ENCODE measurements at regions not wholly inside any gene's neighbourhood (a gene's known extent, or its start where the extent isn't known, plus 50 kb on each side); places are given as distances from the start of the nearest gene placed in this dataset.
"Not testable (repeated sequence)": the region's sequence is repeated elsewhere in the genome, so short reads cannot be mapped to it uniquely, and the experiment has no call there.

- not testable (repeated sequence) for TF ChIP-seq YEATS4 (CRISPR knock-in tag; IDR thresholded peaks at IDR 0.05; ENCODE audit: borderline replicate concordance); RELA (CRISPR knock-in tag; IDR thresholded peaks at IDR 0.05); ZSCAN22 (CRISPR knock-in tag; IDR thresholded peaks at IDR 0.05); NR3C1 (CRISPR knock-in tag; IDR thresholded peaks at IDR 0.05); CREB1 (IDR thresholded peaks at IDR 0.05)
- TF ChIP-seq, protein P1, sequence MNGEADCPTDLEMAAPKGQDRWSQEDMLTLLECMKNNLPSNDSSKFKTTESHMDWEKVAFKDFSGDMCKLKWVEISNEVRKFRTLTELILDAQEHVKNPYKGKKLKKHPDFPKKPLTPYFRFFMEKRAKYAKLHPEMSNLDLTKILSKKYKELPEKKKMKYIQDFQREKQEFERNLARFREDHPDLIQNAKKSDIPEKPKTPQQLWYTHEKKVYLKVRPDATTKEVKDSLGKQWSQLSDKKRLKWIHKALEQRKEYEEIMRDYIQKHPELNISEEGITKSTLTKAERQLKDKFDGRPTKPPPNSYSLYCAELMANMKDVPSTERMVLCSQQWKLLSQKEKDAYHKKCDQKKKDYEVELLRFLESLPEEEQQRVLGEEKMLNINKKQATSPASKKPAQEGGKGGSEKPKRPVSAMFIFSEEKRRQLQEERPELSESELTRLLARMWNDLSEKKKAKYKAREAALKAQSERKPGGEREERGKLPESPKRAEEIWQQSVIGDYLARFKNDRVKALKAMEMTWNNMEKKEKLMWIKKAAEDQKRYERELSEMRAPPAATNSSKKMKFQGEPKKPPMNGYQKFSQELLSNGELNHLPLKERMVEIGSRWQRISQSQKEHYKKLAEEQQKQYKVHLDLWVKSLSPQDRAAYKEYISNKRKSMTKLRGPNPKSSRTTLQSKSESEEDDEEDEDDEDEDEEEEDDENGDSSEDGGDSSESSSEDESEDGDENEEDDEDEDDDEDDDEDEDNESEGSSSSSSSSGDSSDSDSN (CRISPR knock-in tag; IDR thresholded peaks at IDR 0.05), result not testable (repeated sequence)
- TF ChIP-seq, protein P2, sequence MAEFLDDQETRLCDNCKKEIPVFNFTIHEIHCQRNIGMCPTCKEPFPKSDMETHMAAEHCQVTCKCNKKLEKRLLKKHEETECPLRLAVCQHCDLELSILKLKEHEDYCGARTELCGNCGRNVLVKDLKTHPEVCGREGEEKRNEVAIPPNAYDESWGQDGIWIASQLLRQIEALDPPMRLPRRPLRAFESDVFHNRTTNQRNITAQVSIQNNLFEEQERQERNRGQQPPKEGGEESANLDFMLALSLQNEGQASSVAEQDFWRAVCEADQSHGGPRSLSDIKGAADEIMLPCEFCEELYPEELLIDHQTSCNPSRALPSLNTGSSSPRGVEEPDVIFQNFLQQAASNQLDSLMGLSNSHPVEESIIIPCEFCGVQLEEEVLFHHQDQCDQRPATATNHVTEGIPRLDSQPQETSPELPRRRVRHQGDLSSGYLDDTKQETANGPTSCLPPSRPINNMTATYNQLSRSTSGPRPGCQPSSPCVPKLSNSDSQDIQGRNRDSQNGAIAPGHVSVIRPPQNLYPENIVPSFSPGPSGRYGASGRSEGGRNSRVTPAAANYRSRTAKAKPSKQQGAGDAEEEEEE (CRISPR knock-in tag; IDR thresholded peaks at IDR 0.05; ENCODE audit: borderline replicate concordance), result not testable (repeated sequence)
- peak; percentile 32; the same call in 1 of the 2 replicates for TF ChIP-seq CREB1 (CRISPR knock-in tag; IDR thresholded peaks at IDR 0.05)
Observed at GRCh38 chr17:62239569-62239968, 140.8 kb upstream of the EFCAB3 start.

All from HepG2 (cell line).